ENCODE measurements at regions not wholly inside any gene's neighbourhood (a gene's known extent, or its start where the extent isn't known, plus 50 kb on each side); places are given as distances from the start of the nearest gene placed in this dataset.

- dilution Hi-C loops (cut with MboI; ENCODE audit: extremely low pct_ligation_motif_present, low sequenced_read_pairs), result no loop called here
- no peak for TF ChIP-seq EZH2 (IDR thresholded peaks at IDR 0.05; ENCODE audit: low read length)
- TF ChIP-seq, protein P1, sequence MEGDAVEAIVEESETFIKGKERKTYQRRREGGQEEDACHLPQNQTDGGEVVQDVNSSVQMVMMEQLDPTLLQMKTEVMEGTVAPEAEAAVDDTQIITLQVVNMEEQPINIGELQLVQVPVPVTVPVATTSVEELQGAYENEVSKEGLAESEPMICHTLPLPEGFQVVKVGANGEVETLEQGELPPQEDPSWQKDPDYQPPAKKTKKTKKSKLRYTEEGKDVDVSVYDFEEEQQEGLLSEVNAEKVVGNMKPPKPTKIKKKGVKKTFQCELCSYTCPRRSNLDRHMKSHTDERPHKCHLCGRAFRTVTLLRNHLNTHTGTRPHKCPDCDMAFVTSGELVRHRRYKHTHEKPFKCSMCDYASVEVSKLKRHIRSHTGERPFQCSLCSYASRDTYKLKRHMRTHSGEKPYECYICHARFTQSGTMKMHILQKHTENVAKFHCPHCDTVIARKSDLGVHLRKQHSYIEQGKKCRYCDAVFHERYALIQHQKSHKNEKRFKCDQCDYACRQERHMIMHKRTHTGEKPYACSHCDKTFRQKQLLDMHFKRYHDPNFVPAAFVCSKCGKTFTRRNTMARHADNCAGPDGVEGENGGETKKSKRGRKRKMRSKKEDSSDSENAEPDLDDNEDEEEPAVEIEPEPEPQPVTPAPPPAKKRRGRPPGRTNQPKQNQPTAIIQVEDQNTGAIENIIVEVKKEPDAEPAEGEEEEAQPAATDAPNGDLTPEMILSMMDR (optimal IDR thresholded peaks at IDR 0.05 in 1 of 3, IDR thresholded peaks at IDR 0.05 in 1 of 3, conservative IDR thresholded peaks at IDR 0.05 in 1 of 3; ENCODE audit: extremely low read depth in 1 of 3, insufficient read depth in 2 of 3, low read length in 3 of 3), result no peak
- Histone ChIP-seq H2AFZ (ENCODE audit: control insufficient read depth, low read length) (no peak overlapping the region), H3K9ac (ENCODE audit: control insufficient read depth, extremely low read depth, insufficient read depth, low read length) (no peak overlapping the region), H3K4me2 (ENCODE audit: control insufficient read depth, extremely low read depth, insufficient read depth, low read depth, low read length) (no peak overlapping the region), H3K79me2 (ENCODE audit: control insufficient read depth, insufficient read depth, low read length) (no peaks in the 10 kb centered on the region), H3K9me3 (ENCODE audit: control insufficient read depth, low read depth, low read length) (no peaks in the 10 kb centered on the region), H4K20me1 (ENCODE audit: control insufficient read depth, extremely low read depth, insufficient read depth, low read length) (no peaks in the 10 kb centered on the region), H3K4me3 (ENCODE audit: control insufficient read depth in 2 of 3, extremely low read depth in 1 of 3, insufficient read depth in 2 of 3, low read depth in 1 of 3, low read length in 3 of 3) (no peak overlapping the region), H3K9me1 (ENCODE audit: control insufficient read depth, extremely low read depth, insufficient read depth, low read length) (no peaks in the 10 kb centered on the region), H3K27me3 (ENCODE audit: control insufficient read depth, extremely low read depth, insufficient read depth, low read length) (no peaks in the 10 kb centered on the region), H3K27ac (ENCODE audit: control insufficient read depth, insufficient read depth, low read length) (no peak overlapping the region), H3K4me1 (ENCODE audit: control insufficient read depth, extremely low read depth, insufficient read depth, low read length) (no peaks in the 10 kb centered on the region), H3K36me3 (ENCODE audit: control insufficient read depth in 2 of 2, extremely low read depth in 1 of 2, insufficient read depth in 2 of 2, low read length in 2 of 2) (no peaks in the 10 kb centered on the region)
- FAIRE-seq, result no peak
- no peak for DNase-seq (ENCODE audit: low read depth, low spot score)
Measured at GRCh38 chr4:96809563-96809962, 969.7 kb downstream of the PDHA2 start.

GRCh38 chr4:96827086-96827485 is 987.2 kb downstream of the PDHA2 start:
- H3K4me1 ChIP-seq (ENCODE audit: control insufficient read depth, extremely low read depth, insufficient read depth, low read length), result no peaks in the 10 kb centered on the region
- H3K27ac ChIP-seq (ENCODE audit: control insufficient read depth, insufficient read depth, low read length), result no peak overlapping the region
- H2AFZ ChIP-seq (ENCODE audit: control insufficient read depth, low read length), result no peak overlapping the region
- dilution Hi-C loops (cut with MboI; ENCODE audit: extremely low pct_ligation_motif_present, low sequenced_read_pairs), result loop anchor here (25.0 kb wide), 1 partner anchor 515 kb away; no protein-coding TSS in a partner anchor
- no peak for FAIRE-seq
- no peaks in the 10 kb centered on the region for H3K79me2 ChIP-seq (ENCODE audit: control insufficient read depth, insufficient read depth, low read length)
- H3K27me3 ChIP-seq (ENCODE audit: control insufficient read depth, extremely low read depth, insufficient read depth, low read length), result no peaks in the 10 kb centered on the region
- H3K9me1 ChIP-seq (ENCODE audit: control insufficient read depth, extremely low read depth, insufficient read depth, low read length), result no peaks in the 10 kb centered on the region
- H3K4me2 ChIP-seq (ENCODE audit: control insufficient read depth, extremely low read depth, insufficient read depth, low read depth, low read length), result no peak overlapping the region
- H3K9ac ChIP-seq (ENCODE audit: control insufficient read depth, extremely low read depth, insufficient read depth, low read length), result no peak overlapping the region
- no peaks in the 10 kb centered on the region for H3K36me3 ChIP-seq (ENCODE audit: control insufficient read depth in 2 of 2, extremely low read depth in 1 of 2, insufficient read depth in 2 of 2, low read length in 2 of 2)
- H4K20me1 ChIP-seq (ENCODE audit: control insufficient read depth, extremely low read depth, insufficient read depth, low read length), result no peaks in the 10 kb centered on the region
- H3K9me3 ChIP-seq (ENCODE audit: control insufficient read depth, low read depth, low read length), result no peaks in the 10 kb centered on the region
- DNase-seq (ENCODE audit: low read depth, low spot score), result no peak
- TF ChIP-seq EZH2 (IDR thresholded peaks at IDR 0.05; ENCODE audit: low read length), result no peak
- TF ChIP-seq, protein P1 (optimal IDR thresholded peaks at IDR 0.05 in 1 of 3, IDR thresholded peaks at IDR 0.05 in 1 of 3, conservative IDR thresholded peaks at IDR 0.05 in 1 of 3; ENCODE audit: extremely low read depth in 1 of 3, insufficient read depth in 2 of 3, low read length in 3 of 3), result no peak
- no peak overlapping the region for H3K4me3 ChIP-seq (ENCODE audit: control insufficient read depth in 2 of 3, extremely low read depth in 1 of 3, insufficient read depth in 2 of 3, low read depth in 1 of 3, low read length in 3 of 3)

Measured in keratinocyte (primary cell).